ENCODE measurements at regions not wholly inside any gene's neighbourhood (a gene's known extent, or its start where the extent isn't known, plus 50 kb on each side); places are given as distances from the start of the nearest gene placed in this dataset.

DNA sequence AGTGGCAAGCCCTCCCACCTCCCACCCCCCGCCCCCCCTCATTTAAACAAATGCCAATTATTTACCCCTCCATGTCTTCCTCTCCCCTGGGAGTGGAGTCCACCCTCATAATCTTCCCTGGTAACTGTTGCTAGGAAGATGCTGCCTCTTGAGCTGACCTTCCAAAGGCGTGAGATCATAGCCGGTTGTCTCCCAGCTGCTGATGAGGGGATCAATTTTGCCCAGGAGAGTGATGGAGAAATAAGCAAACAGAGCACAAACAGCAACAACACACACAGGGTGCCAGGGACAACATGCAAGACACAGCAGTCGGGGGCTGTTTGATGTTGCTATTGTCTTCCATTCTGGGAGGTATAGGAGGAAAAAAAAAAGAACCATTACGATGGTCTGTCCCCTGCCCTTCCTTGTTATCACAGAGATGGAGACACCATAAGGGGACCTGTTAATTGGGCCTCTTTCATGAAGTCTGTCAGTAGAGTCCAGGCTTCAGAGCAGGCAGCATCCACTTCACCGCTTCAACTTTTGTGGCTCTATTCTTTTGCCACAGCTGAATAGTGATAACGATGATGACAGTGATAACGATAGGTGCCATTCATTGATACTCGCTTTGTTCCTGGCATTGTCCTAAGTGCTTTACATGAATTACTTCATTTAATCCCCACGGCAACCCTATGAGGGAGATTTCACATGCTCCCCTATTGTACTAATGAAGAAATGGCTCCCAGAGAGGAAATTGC lies 76.9 kb upstream of the RGMA start:
- Histone ChIP-seq H3K9me3 (no peaks in the 10 kb centered on the region), H3K27me3 (no peaks in the 10 kb centered on the region), H3K4me1 (no peaks in the 10 kb centered on the region), H3K4me3 (no peak overlapping the region), H3K36me3 (no peaks in the 10 kb centered on the region), H3K27ac (no peak overlapping the region)
- intact Hi-C loops (cut with DNase I; ENCODE audit: low total_unique reads), result no loop called here
- TF ChIP-seq, protein P1, sequence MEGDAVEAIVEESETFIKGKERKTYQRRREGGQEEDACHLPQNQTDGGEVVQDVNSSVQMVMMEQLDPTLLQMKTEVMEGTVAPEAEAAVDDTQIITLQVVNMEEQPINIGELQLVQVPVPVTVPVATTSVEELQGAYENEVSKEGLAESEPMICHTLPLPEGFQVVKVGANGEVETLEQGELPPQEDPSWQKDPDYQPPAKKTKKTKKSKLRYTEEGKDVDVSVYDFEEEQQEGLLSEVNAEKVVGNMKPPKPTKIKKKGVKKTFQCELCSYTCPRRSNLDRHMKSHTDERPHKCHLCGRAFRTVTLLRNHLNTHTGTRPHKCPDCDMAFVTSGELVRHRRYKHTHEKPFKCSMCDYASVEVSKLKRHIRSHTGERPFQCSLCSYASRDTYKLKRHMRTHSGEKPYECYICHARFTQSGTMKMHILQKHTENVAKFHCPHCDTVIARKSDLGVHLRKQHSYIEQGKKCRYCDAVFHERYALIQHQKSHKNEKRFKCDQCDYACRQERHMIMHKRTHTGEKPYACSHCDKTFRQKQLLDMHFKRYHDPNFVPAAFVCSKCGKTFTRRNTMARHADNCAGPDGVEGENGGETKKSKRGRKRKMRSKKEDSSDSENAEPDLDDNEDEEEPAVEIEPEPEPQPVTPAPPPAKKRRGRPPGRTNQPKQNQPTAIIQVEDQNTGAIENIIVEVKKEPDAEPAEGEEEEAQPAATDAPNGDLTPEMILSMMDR (IDR thresholded peaks at IDR 0.05), result no peak
- no peak for TF ChIP-seq POLR2A (IDR thresholded peaks at IDR 0.05)
- no peak for DNase-seq

DNA sequence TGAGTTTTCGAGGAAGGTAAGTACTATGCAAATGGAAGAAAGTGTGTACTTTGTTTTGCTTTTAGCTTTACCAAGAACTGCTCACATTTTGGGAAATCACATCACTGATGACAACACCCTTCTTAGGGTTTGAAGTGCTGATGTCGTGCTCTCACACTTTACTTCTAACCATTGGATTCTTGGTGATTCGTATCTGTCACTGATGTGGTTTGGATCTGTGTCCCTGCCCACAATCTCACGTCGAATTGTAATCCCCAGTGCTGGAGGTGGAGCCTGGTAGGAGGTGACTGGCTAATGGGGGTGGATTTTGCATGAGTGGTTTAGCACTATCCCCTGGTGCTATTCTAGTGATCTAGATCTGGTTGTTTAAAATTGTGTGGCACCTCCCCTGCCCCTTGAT lies 75.4 kb upstream of the RGMA start:
- Histone ChIP-seq H3K9me3 (no peaks in the 10 kb centered on the region), H3K4me1 (no peaks in the 10 kb centered on the region), H3K36me3 (no peaks in the 10 kb centered on the region), H3K27me3 (no peaks in the 10 kb centered on the region), H3K4me3 (no peak overlapping the region), H3K27ac (no peak overlapping the region)
- TF ChIP-seq, protein P1 (IDR thresholded peaks at IDR 0.05), result no peak
- TF ChIP-seq POLR2A (IDR thresholded peaks at IDR 0.05), result no peak
- intact Hi-C loops (cut with DNase I; ENCODE audit: low total_unique reads), result no loop called here
- DNase-seq, result no peak

DNA sequence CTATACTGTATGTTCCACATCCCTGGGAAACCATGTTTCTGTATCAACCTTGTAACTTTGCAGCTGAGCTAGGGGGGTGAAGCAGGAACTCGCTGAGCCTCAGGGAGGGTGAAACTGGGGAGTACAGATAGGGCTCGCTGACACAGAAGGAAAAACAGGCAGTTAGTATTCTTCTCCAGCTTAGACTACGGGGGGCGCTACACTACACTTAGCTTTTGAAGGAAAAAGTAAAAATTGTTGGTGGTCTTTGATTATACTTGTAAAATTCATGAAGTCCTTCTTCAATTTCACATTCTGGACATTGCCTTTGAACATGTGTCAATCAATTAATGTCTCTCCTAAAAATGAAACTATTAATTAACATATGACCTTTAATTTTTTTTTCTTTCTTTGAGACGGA lies 73.5 kb upstream of the RGMA start:
- no peak overlapping the region for H3K4me3 ChIP-seq

DNA sequence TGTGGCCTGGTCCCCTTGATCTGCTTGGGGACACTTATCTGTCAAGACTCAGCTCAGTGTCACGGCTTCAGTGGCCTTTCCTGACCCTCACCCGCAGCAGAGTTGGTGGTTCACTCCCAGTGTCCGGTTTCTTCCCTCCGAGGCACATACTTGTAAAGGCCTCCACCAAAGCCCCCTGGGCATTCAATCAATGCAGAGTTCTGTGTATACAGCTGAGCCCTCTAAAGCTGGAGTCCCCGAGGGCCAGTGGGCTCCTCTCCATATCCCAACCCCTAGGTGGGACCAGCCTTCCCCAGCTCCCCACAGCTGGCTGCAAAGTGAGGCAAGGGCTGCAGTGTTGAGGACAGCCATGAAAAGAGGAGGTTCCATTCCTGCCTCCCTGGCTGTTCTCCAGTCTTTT lies 70.9 kb upstream of the RGMA start:
- Histone ChIP-seq H3K9me3 (no peaks in the 10 kb centered on the region), H3K27me3 (no peaks in the 10 kb centered on the region), H3K36me3 (no peaks in the 10 kb centered on the region), H3K27ac (no peak overlapping the region), H3K4me1 (no peaks in the 10 kb centered on the region), H3K4me3 (no peak overlapping the region)
- TF ChIP-seq, protein P1 (IDR thresholded peaks at IDR 0.05), result no peak
- TF ChIP-seq POLR2A (IDR thresholded peaks at IDR 0.05), result no peak
- intact Hi-C loops (cut with DNase I; ENCODE audit: low total_unique reads), result no loop called here
- no peak for DNase-seq

More for the DNA sequence above, 73.5 kb upstream of the RGMA start:
- Histone ChIP-seq H3K4me1 (no peaks in the 10 kb centered on the region), H3K36me3 (no peaks in the 10 kb centered on the region), H3K9me3 (no peaks in the 10 kb centered on the region), H3K27me3 (no peaks in the 10 kb centered on the region), H3K27ac (no peak overlapping the region)
- intact Hi-C loops (cut with DNase I; ENCODE audit: low total_unique reads), result no loop called here
- DNase-seq, result no peak
- TF ChIP-seq POLR2A (IDR thresholded peaks at IDR 0.05), result no peak
- TF ChIP-seq, protein P1 (IDR thresholded peaks at IDR 0.05), result no peak

DNA sequence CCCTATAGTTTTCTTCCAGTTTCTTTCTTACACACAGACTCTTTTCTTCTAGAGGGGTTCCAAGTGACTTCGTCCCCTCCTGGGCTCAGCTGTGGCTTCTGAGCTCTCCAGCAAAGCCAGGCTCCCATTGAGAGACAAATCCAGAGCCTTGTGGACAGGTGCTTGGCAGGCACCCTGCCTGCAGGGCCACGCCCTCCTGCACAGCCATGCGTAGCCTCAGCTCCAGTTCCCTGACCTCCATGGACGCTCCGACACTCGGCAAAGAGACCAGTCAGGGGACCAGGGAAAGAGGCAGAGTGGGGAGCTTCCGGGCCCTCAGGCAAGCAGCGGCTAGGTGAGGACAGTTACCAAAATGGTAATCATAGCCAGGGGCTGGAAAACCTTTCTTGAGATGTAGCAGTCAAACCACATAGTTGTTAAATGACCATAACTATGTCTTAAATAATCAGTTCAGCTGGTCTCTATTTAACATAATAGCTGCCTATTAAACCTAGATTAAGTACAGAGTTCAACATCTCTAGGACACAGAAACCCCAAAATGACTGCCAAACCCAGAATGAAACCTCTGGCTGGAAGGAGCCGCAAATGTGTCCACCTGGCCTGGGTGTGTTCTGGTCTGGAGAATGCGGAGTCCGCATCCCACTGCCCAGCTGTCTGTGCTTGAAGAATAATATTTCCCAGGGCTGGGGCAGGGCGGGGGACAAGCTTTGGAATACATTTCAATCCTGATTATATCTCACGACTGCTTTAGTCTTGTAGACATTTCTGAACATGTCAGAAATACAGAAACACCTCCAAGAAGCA lies 69.3 kb upstream of the RGMA start:
- no peak for DNase-seq
- no peaks in the 10 kb centered on the region for H3K4me1 ChIP-seq

More for the DNA sequence above, 69.3 kb upstream of the RGMA start:
- intact Hi-C loops (cut with DNase I; ENCODE audit: low total_unique reads), result no loop called here
- Histone ChIP-seq H3K4me3 (no peak overlapping the region), H3K27me3 (no peaks in the 10 kb centered on the region), H3K9me3 (no peaks in the 10 kb centered on the region), H3K36me3 (no peaks in the 10 kb centered on the region), H3K27ac (no peak overlapping the region)
- TF ChIP-seq, protein P1 (IDR thresholded peaks at IDR 0.05), result no peak
- no peak for TF ChIP-seq POLR2A (IDR thresholded peaks at IDR 0.05)

Measured in uterus (tissue), 3 donors.